OCI-LY7 (cell line): ENCODE measurements at regions not wholly inside any gene's neighbourhood (a gene's known extent, or its start where the extent isn't known, plus 50 kb on each side); places are given as distances from the start of the nearest gene placed in this dataset.

Experiments
- BruUV-seq: library from RNA; stranded (reverse); fragments of 400-500 nt; replicated peaks from 2 replicates; lab custom pipeline; 2021; lab: Mats Ljungman, UMichigan
- CTCF ChIA-PET: fragments of 300-600 bp; sonication (Branson Sonifier 250); formaldehyde crosslinking; loops from one replicate; lab custom pipeline; 2022; ENCODE audit warnings: antibody characterized with exemption; ENCODE audit not compliant: unreplicated experiment; lab: Charles Lee
- POLR2A ChIA-PET: fragments of 300-600 bp; sonication (Branson Sonifier 250); formaldehyde crosslinking; loops from one replicate; lab custom pipeline; 2022; ENCODE audit warnings: antibody characterized with exemption; lab: Charles Lee
- DNase-seq: peaks from one replicate; pipeline ENCODE4 v3.0.0-alpha.2; 2015; ENCODE audit warnings: low spot score
- H2AFZ ChIP-seq: fragments of 200-600 bp; sonication (generic), shearing (Covaris generic); 2 replicates; pipeline ENCODE4 v1.6.1; 2014; ENCODE audit warnings: mild to moderate bottlenecking, antibody characterized with exemption, low read length, moderate library complexity
- H3K27ac ChIP-seq: fragments of 200-600 bp; sonication (generic); 2 replicates; pipeline ENCODE4 v1.5.1; 2014; ENCODE audit warnings: mixed run types, low read depth, mild to moderate bottlenecking, moderate library complexity, low read length, inconsistent platforms; ENCODE audit not compliant: poor library complexity, severe bottlenecking
- H3K36me3 ChIP-seq: fragments of 200-600 bp; sonication (generic); 2 replicates; pipeline ENCODE4 v1.6.1; 2014; ENCODE audit warnings: mild to moderate bottlenecking, antibody characterized with exemption, low read length, moderate library complexity, mixed read lengths; ENCODE audit not compliant: insufficient read depth
- H3K4me1 ChIP-seq: fragments of 200-600 bp; sonication (generic); 2 replicates; pipeline ENCODE4 v1.5.1; 2014; ENCODE audit warnings: mild to moderate bottlenecking, low read length; ENCODE audit not compliant: insufficient read depth, poor library complexity, severe bottlenecking
- H3K4me2 ChIP-seq: fragments of 200-600 bp; sonication (generic); 2 replicates; pipeline ENCODE4 v1.6.1; 2014; ENCODE audit warnings: mild to moderate bottlenecking, low read length
- H3K4me3 ChIP-seq: fragments of 200-600 bp; sonication (generic); 2 replicates; pipeline ENCODE4 v1.5.1; 2014; ENCODE audit warnings: mild to moderate bottlenecking, low read depth, low read length; ENCODE audit not compliant: poor library complexity, severe bottlenecking
- H3K79me2 ChIP-seq: fragments of 200-600 bp; sonication (generic); 2 replicates; pipeline ENCODE4 v1.6.1; 2016; ENCODE audit warnings: low read depth, mild to moderate bottlenecking, low read length, moderate library complexity, mixed read lengths; ENCODE audit not compliant: insufficient read depth
- H3K9me2 ChIP-seq: fragments of 200-600 bp; sonication (generic); 2 replicates; pipeline ENCODE4 v1.6.1; 2016; ENCODE audit warnings: mild to moderate bottlenecking, low read length, mixed read lengths; ENCODE audit not compliant: insufficient read depth
- H3K9me3 ChIP-seq: fragments of 200-600 bp; sonication (generic); 2 replicates; pipeline ENCODE4 v1.6.1; 2014; ENCODE audit warnings: mild to moderate bottlenecking, mixed run types, low read length, mixed read lengths
- H4K20me1 ChIP-seq: fragments of 200-600 bp; sonication (generic); 2 replicates; pipeline ENCODE4 v1.6.1; 2014; ENCODE audit warnings: mild to moderate bottlenecking, antibody characterized with exemption, low read length, moderate library complexity, mixed read lengths; ENCODE audit not compliant: insufficient read depth
- CTCF ChIP-seq: fragments of 200-600 bp; sonication (generic); conservative IDR thresholded peaks from 2 replicates; pipeline ENCODE4 v1.5.1; 2014; ENCODE audit warnings: mild to moderate bottlenecking, antibody characterized with exemption, low read length, moderate library complexity, mixed read lengths
- EZH2phosphoT487 ChIP-seq: fragments of 200-600 bp; sonication (generic); IDR thresholded peaks from 2 replicates; pipeline ENCODE4 v1.6.1; 2018; ENCODE audit warnings: low read depth, borderline replicate concordance, mild to moderate bottlenecking, mixed run types, antibody characterized with exemption, low read length, moderate library complexity, mixed read lengths
- intact Hi-C: fragments of 100-400 bp; cut with micrococcal nuclease; formaldehyde crosslinking; loops from one replicate; pipeline ENCODE4 v1.10.0; 2022; ENCODE audit not compliant: unreplicated experiment

- Histone ChIP-seq H3K9me2 (no peaks in the 10 kb centered on the region), H3K36me3 (no peaks in the 10 kb centered on the region), H3K4me1 (peaks cover 68% of the 10 kb centered on the region), H3K27ac (no peak overlapping the region), H2AFZ (no peak overlapping the region), H3K4me2 (peak overlapping the region; percentile 55; the same call in 1 of the 2 replicates), H4K20me1 (no peaks in the 10 kb centered on the region), H3K79me2 (no peaks in the 10 kb centered on the region), H3K9me3 (no peaks in the 10 kb centered on the region), H3K4me3 (no peak overlapping the region)
- intact Hi-C loops, result loop anchor here (10.0 kb wide), 1 partner anchor 580 kb away; no protein-coding TSS in a partner anchor
- TF ChIP-seq CTCF, result peak; percentile 45; the same call in 1 of the 2 replicates
- TF ChIP-seq EZH2phosphoT487, result no peak
- ChIA-PET CTCF (no interaction called here), POLR2A (no interaction called here)
- DNase-seq, result peak; percentile 37
- BruUV-seq, result no TSS peak
Observed at GRCh38 chr1:4494558-4494957, 159.9 kb upstream of the AJAP1 start.

GRCh38 chr1:4495809-4496208, 158.6 kb upstream of the AJAP1 start:
- no TSS peak for BruUV-seq
- H4K20me1 ChIP-seq, result no peaks in the 10 kb centered on the region
- no peaks in the 10 kb centered on the region for H3K36me3 ChIP-seq
- no peak overlapping the region for H3K4me3 ChIP-seq
- ChIA-PET CTCF (no interaction called here), POLR2A (no interaction called here)
- H3K4me2 ChIP-seq, result peak overlapping the region; percentile 55
- no peaks in the 10 kb centered on the region for H3K9me3 ChIP-seq
- no peaks in the 10 kb centered on the region for H3K79me2 ChIP-seq
- H2AFZ ChIP-seq, result no peak overlapping the region
- peaks cover 55% of the 10 kb centered on the region for H3K4me1 ChIP-seq
- no peak for TF ChIP-seq CTCF
- no peak for TF ChIP-seq EZH2phosphoT487
- intact Hi-C loops, result loop anchor here (5.0 to 10.0 kb wide), 2 partner anchors 184 to 581 kb away; no protein-coding TSS in a partner anchor
- no peaks in the 10 kb centered on the region for H3K9me2 ChIP-seq
- peak; percentile 75 for DNase-seq
- H3K27ac ChIP-seq, result peak overlapping the region; percentile 45

- Histone ChIP-seq H3K4me2 (no peak overlapping the region), H2AFZ (no peak overlapping the region), H3K79me2 (no peaks in the 10 kb centered on the region), H3K9me2 (no peaks in the 10 kb centered on the region), H3K4me3 (no peak overlapping the region), H3K4me1 (peaks cover 23% of the 10 kb centered on the region), H3K9me3 (no peaks in the 10 kb centered on the region), H3K36me3 (no peaks in the 10 kb centered on the region), H3K27ac (no peak overlapping the region), H4K20me1 (no peaks in the 10 kb centered on the region)
- DNase-seq, result no peak
- BruUV-seq, result no TSS peak
- TF ChIP-seq EZH2phosphoT487 (no peak), CTCF (no peak)
- intact Hi-C loops, result no loop called here
- ChIA-PET CTCF (no interaction called here), POLR2A (no interaction called here)
Observed at GRCh38 chr1:4500441-4500840, 154.0 kb upstream of the AJAP1 start.
